NT2/D1 (cell line): ENCODE measurements at regions not wholly inside any gene's neighbourhood (a gene's known extent, or its start where the extent isn't known, plus 50 kb on each side); places are given as distances from the start of the nearest gene placed in this dataset.

Source experiments
- YY1 ChIP-seq: IDR thresholded peaks from 2 replicates; pipeline ENCODE4 v1.6.1; 2011; ENCODE audit not compliant: insufficient read length, insufficient read depth
- ZNF274 ChIP-seq: IDR thresholded peaks from 2 replicates; pipeline ENCODE4 v1.6.1; 2011; ENCODE audit warnings: mild to moderate bottlenecking, low read depth, low read length

DNA sequence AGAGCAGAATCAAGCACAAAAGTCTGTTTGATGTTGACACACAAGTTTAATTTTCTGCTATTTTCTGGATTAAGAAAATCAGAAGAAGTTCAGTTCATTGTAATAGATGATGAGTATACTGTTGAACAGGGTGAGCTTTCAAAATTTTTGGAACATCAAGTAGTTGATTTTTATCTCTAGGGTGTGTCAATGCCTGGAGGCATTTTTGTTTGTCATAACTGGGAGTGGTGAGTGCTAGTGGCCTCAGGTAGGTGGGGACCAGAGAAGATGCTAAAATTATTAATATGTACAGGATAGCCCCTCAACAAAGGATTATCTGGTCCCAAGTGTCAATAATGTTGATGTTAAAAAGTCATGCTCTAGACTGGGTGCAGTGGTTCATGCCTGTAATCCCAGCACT lies 279.7 kb upstream of the GNPDA2 start:
- TF ChIP-seq ZNF274: no peak
- no peak for TF ChIP-seq YY1
